Testis (tissue), 2 donors: ENCODE measurements at regions not wholly inside any gene's neighbourhood (a gene's known extent, or its start where the extent isn't known, plus 50 kb on each side); places are given as distances from the start of the nearest gene placed in this dataset.

Experiments
- POLR2A ChIP-seq: fragments of 450-650 bp; IDR thresholded peaks from one replicate; pipeline ENCODE4 v1.6.1; 2017; ENCODE audit warnings: antibody characterized with exemption, mild to moderate bottlenecking, moderate library complexity
- TF ChIP-seq, protein P1 (sequence below), 3 experiments: fragments of 450-650 bp in 2 of 3; fragments of 200-600 bp in 1 of 3; sonication (generic) in 1 of 3; IDR thresholded peaks; one replicate each; pipeline ENCODE4 v1.5.1; 2016 to 2019; ENCODE audit warnings: antibody characterized with exemption in 3 of 3, mild to moderate bottlenecking in 2 of 3, moderate library complexity in 1 of 3

DNA sequence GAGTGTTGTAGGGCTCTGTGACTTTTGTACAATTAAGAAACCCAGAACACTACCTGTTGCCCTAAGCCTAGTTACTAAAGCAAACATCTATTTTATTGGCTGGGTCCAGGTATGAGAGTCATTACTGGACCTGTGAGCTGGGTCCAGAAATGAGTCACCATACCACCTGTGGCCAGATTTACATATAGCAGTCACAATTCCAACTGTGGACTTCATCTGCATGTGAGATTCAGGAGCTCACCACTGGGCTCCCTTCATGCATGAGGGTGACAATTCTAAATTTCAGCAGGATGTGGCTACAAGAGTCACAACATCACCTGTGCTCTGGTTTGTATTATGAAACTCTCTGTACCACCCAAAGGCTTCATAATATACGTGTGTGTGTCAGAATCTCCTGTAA, 2038.0 kb downstream of the TP53TG3F start:
- TF ChIP-seq POLR2A = no peak
- TF ChIP-seq, protein P1, sequence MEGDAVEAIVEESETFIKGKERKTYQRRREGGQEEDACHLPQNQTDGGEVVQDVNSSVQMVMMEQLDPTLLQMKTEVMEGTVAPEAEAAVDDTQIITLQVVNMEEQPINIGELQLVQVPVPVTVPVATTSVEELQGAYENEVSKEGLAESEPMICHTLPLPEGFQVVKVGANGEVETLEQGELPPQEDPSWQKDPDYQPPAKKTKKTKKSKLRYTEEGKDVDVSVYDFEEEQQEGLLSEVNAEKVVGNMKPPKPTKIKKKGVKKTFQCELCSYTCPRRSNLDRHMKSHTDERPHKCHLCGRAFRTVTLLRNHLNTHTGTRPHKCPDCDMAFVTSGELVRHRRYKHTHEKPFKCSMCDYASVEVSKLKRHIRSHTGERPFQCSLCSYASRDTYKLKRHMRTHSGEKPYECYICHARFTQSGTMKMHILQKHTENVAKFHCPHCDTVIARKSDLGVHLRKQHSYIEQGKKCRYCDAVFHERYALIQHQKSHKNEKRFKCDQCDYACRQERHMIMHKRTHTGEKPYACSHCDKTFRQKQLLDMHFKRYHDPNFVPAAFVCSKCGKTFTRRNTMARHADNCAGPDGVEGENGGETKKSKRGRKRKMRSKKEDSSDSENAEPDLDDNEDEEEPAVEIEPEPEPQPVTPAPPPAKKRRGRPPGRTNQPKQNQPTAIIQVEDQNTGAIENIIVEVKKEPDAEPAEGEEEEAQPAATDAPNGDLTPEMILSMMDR (IDR thresholded peaks at IDR 0.05) = no peak
